Central memory CD8-positive, alpha-beta T cell (primary cell): ENCODE measurements at regions not wholly inside any gene's neighbourhood (a gene's known extent, or its start where the extent isn't known, plus 50 kb on each side); places are given as distances from the start of the nearest gene placed in this dataset.

ENCODE experiments used
- ATAC-seq: fragments of 150-1000 bp; cut with Tn5 transposase; replicated peaks from 2 replicates; pipeline ENCODE4 v1.10.0; 2022; ENCODE audit warnings: mild to moderate bottlenecking, moderate FRiP score, moderate number of reproducible peaks; ENCODE audit not compliant: poor library complexity, severe bottlenecking; ENCODE audit errors: extremely low read depth
- DNase-seq, 2 donors: peaks; one replicate each; pipeline ENCODE4 v3.0.0; 2021; ENCODE audit warnings: low spot score in 2 of 2
- H3K27ac Mint-ChIP-seq: one replicate; pipeline ENCODE4 v1.8.0; 2022; ENCODE audit warnings: low read depth, mild to moderate bottlenecking, moderate library complexity, mixed read lengths
- H3K27me3 Mint-ChIP-seq: one replicate; pipeline ENCODE4 v1.8.0; 2022; ENCODE audit warnings: mixed read lengths
- H3K36me3 Mint-ChIP-seq: one replicate; pipeline ENCODE4 v1.8.0; 2022; ENCODE audit warnings: mild to moderate bottlenecking, moderate library complexity, mixed read lengths; ENCODE audit not compliant: insufficient read depth
- H3K4me1 Mint-ChIP-seq: one replicate; pipeline ENCODE4 v1.8.0; 2022; ENCODE audit warnings: mixed read lengths
- H3K4me3 Mint-ChIP-seq: one replicate; pipeline ENCODE4 v1.8.0; 2022; ENCODE audit warnings: mild to moderate bottlenecking, moderate library complexity, mixed read lengths
- H3K9me3 Mint-ChIP-seq: one replicate; pipeline ENCODE4 v1.8.0; 2022; ENCODE audit warnings: mixed read lengths

DNA sequence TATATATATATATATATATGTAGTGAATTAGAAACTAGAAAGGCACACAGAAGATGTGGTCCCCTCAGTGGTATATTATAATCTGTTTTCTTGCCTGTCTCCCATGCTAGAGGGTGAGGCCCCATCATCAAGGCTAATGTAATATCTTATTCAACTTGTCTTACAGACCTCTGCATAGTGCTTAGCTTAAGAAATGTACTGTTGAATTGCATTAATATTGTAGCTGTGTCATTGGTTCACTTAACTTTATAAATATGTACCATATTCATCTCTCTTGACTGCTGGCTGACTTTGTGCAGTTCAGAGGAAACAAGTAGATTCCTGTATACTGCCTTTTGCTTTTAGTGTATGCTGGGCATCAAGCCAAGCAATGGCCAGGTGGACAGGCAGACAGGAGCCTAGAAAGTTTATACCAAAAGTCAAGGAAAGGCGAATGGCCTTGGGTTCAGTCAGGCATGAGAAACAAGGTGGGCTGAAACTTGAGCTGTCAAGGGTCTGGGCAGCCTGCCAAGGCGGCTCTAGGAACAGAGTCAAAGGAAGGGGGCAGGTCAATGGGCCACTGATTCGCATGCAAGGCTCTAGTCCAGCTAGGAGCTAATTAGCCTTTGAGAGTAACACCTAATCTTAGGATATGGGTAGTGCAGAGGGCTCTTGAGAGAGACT is 78.8 kb upstream of the LEF1 start:
- H3K36me3 Mint-ChIP-seq = no peaks in the 10 kb centered on the region
- no peak for ATAC-seq

DNA sequence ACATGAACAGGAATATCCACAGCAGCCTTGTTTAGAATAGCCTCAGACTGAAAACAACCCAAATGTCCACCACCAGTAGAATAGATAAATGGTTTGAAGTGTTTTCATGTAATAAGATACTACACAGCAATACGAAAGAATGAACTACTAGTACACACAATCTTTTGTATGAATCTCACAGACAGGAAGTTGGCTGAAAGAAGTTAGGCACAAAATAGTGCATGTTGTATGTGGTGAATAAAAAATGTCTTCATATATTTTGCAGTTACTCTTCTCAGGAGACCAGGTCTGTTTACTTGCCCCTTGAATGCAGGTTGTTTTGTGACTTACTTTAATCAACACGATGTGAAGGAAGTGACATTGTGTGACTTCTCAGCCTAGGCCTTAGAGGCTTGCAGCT is 75.9 kb upstream of the LEF1 start:
- no peak for ATAC-seq
- H3K4me3 Mint-ChIP-seq = no peak overlapping the region
- no peaks in the 10 kb centered on the region for H3K4me1 Mint-ChIP-seq
- H3K9me3 Mint-ChIP-seq = peaks cover 5% of the 10 kb centered on the region
- no peak overlapping the region for H3K27ac Mint-ChIP-seq
- H3K36me3 Mint-ChIP-seq = no peaks in the 10 kb centered on the region
- no peaks in the 10 kb centered on the region for H3K27me3 Mint-ChIP-seq
- no peak for DNase-seq

More for the DNA sequence above, 78.8 kb upstream of the LEF1 start:
- no peak overlapping the region for H3K27ac Mint-ChIP-seq
- no peaks in the 10 kb centered on the region for H3K27me3 Mint-ChIP-seq
- DNase-seq = no peak
- H3K9me3 Mint-ChIP-seq = peaks cover 12% of the 10 kb centered on the region
- no peaks in the 10 kb centered on the region for H3K4me1 Mint-ChIP-seq
- H3K4me3 Mint-ChIP-seq = no peak overlapping the region

DNA sequence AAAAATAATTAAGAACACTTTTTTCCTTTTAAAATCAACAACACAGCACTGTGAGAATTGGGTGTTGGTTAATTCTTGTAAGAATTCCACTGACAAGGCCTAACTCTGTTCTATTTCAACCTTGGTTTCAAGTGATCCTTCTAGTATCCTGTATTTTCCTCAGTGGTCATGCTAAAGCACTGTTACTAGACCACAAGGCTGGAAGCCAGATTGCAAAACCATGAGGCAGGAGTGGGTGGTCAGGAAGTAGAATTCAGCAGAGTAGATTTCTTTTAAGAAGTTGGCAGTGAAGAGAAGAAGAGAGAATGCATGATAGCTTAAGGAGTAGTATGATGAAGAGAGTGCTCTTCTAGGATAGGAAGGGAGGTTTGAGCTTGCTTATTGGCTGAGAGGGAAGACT is 71.6 kb upstream of the LEF1 start:
- Mint-ChIP-seq H3K4me3 (no peak overlapping the region), H3K27me3 (peaks cover 12% of the 10 kb centered on the region), H3K36me3 (no peaks in the 10 kb centered on the region), H3K4me1 (no peaks in the 10 kb centered on the region), H3K9me3 (no peaks in the 10 kb centered on the region), H3K27ac (no peak overlapping the region)
- DNase-seq (no peak), ATAC-seq (no peak)

DNA sequence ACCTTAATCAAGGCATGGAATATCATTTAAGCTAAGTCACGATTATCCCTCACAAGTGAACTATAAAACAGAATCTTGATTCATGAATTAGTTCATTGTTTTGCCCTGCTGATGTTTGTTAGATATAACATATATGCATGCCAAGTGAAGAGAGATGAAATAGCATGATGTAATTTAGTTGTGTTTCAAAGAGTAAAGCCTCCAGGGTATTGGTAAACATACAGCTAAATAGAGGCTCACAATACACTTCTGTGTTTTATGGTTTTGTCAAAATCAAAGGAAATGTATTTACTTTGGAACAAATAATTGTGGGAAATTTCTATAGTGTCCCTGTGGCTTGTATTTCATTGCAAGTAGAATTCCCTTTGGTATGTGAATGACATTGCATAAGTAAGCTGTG is 69.0 kb upstream of the LEF1 start:
- H3K9me3 Mint-ChIP-seq = no peaks in the 10 kb centered on the region
- peaks cover 30% of the 10 kb centered on the region for H3K27me3 Mint-ChIP-seq
- ATAC-seq = no peak
- no peak for DNase-seq
- no peak overlapping the region for H3K27ac Mint-ChIP-seq
- H3K36me3 Mint-ChIP-seq = no peaks in the 10 kb centered on the region
- no peaks in the 10 kb centered on the region for H3K4me1 Mint-ChIP-seq
- no peak overlapping the region for H3K4me3 Mint-ChIP-seq

DNA sequence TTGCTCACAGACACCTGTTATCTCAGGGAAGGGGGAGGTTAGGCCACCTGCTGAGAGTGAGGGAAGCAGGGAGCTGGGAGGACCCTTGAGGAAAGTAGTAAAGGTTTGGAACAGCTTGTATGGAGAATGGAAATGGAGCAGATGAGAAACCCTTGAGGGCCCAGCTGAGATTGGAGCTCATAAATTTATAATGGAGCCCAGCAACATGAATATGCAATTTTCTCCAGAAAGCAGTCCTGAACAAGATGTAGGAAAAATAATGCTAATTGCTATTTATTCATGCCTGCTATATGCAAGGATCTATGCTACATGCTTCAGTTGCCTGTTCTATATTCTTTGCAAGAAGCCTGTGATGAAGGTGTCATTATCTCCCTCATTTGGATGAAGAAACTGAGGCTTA is 67.5 kb upstream of the LEF1 start:
- Mint-ChIP-seq H3K4me3 (no peak overlapping the region), H3K36me3 (no peaks in the 10 kb centered on the region), H3K9me3 (no peaks in the 10 kb centered on the region), H3K4me1 (no peaks in the 10 kb centered on the region), H3K27me3 (peaks cover 38% of the 10 kb centered on the region), H3K27ac (no peak overlapping the region)
- DNase-seq (no peak), ATAC-seq (no peak)

DNA sequence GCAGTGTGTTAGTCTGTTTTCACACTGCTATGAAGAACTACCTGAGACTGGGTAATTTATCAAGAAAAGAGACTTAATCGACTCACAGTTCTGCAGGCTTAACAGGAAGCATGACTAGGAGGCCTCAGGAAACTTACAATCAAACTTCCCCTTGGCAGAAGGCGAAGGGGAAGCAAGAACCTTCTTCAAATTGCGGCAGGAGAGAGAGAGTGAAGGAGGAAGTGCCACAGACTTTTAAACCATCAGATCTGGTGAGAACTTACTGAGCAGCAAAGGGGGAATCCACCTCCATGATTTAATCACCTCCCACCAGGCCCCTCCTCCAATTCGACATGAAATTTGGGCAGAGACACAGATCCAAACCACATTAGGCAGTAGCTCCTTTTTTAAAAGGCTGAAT is 59.2 kb upstream of the LEF1 start:
- H3K36me3 Mint-ChIP-seq = no peaks in the 10 kb centered on the region
- no peak overlapping the region for H3K27ac Mint-ChIP-seq
- DNase-seq (no peak), ATAC-seq (no peak)
- H3K4me1 Mint-ChIP-seq = no peaks in the 10 kb centered on the region
- H3K4me3 Mint-ChIP-seq = no peak overlapping the region
- peaks cover 11% of the 10 kb centered on the region for H3K27me3 Mint-ChIP-seq
- H3K9me3 Mint-ChIP-seq = no peaks in the 10 kb centered on the region

DNA sequence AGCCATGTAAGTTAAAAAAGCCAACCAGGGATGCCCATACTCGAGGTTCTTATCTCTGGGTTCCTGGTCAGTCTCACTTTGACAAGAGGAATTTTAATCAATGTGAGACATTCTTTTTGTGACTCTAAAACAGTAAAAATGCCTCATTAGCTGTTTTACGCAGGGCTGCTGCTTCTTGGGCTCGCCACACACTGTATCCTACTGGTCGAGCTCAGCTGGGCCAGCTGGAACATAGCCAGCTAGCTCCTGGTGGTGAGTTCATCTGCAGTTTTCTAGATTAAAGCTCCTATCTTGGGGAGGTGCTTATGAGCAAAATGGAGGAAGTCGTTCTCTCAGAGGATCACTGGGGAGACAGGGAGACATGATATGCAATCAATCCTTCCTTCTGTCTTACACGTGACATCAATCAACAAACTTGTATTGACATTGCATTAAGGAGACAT is 55.9 kb upstream of the LEF1 start:
- H3K9me3 Mint-ChIP-seq = no peaks in the 10 kb centered on the region
- no peak for ATAC-seq

DNA sequence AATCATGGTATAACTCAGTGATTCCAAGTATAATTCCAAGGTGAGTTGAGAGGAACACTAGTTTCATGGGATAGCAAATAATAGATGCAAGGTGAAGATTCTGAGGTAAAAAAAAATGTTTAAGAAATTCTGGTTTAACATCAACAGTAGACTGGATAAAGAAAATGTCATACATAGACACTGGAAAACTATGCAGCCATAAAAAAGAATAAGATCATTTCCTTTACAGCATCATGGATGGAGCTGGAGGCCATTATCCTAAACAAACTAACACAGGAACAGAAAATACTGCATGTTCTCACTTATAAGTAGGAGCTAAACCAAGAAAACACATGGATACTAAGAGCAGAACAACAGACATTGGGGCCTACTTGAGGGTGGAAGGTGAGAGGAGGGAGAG is 54.6 kb upstream of the LEF1 start:
- no peaks in the 10 kb centered on the region for H3K36me3 Mint-ChIP-seq
- no peak for ATAC-seq
- H3K9me3 Mint-ChIP-seq = no peaks in the 10 kb centered on the region
- no peak for DNase-seq
- no peaks in the 10 kb centered on the region for H3K27me3 Mint-ChIP-seq
- H3K27ac Mint-ChIP-seq = no peak overlapping the region
- H3K4me1 Mint-ChIP-seq = no peaks in the 10 kb centered on the region
- no peak overlapping the region for H3K4me3 Mint-ChIP-seq

More for the DNA sequence above, 55.9 kb upstream of the LEF1 start:
- DNase-seq = no peak
- Mint-ChIP-seq H3K27ac (no peak overlapping the region), H3K4me3 (no peak overlapping the region), H3K4me1 (no peaks in the 10 kb centered on the region), H3K36me3 (no peaks in the 10 kb centered on the region), H3K27me3 (no peaks in the 10 kb centered on the region)

DNA sequence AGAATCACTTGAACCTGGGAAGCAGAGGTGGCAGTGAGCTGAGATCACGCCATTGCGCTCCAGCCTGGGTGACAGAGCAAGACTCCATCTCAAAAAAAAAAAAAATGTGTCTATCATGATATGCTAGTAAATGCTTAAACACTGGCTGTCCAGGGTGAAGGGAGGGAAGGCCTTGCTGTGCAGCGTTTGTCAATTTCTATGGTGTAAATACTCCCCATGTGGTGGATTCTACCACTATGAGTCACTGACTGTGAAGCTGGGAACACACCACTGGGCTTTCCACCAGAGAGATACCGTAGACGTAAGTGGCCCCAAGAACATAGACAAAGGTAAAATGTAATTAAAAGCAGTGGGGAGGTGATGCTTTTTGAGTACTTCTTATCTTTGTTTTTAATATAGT is 51.3 kb upstream of the LEF1 start:
- no peaks in the 10 kb centered on the region for H3K36me3 Mint-ChIP-seq
- no peak overlapping the region for H3K27ac Mint-ChIP-seq
- no peaks in the 10 kb centered on the region for H3K27me3 Mint-ChIP-seq
- no peaks in the 10 kb centered on the region for H3K9me3 Mint-ChIP-seq
- no peak for DNase-seq
- ATAC-seq = no peak
- no peaks in the 10 kb centered on the region for H3K4me1 Mint-ChIP-seq
- no peak overlapping the region for H3K4me3 Mint-ChIP-seq
